AML-193 (cell line): ENCODE measurements at regions not wholly inside any gene's neighbourhood (a gene's known extent, or its start where the extent isn't known, plus 50 kb on each side); places are given as distances from the start of the nearest gene placed in this dataset.

ENCODE experiments used
- DNase-seq, 2 experiments: peaks; one replicate each; lab custom pipeline; 2025; lab: John Stamatoyannopoulos, UW

DNA sequence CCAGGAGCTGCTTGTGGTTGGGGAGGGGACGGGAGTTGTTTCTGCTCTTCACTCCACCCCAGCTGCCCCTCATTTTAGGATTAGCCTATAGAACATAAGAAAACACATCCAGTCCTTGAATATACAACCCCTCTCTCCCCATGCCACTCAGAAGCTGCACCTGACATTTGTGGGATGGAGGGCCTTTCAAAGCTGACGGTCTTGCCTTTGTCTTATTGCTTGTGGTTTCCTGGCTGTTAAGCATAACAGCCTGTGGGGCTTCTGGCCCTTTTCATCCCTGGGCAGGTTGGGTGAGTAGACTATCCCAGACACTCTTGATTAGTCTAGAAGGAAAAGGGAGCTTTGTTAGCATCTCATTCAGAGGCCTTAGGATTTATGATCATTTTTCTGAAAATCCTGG, 407.6 kb upstream of the BOD1L1 start:
- no peak for DNase-seq

DNA sequence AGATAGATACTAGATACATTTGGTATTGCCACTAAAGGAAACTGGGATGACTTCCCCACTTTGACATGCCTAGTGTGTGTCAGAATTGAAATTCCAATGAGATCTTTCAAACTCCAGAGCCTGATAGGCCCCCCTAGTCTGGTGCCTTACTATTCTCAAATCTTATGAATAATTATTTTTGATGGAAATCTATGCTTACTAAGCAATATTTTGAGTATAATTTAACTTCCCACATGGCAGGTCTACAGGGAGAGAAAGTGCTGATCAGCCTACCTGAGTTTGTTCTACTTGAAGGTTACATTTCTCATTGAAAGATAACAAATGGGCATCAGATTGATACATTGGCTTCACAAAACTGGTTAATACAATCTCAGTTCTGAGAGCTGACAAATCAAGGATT, 415.7 kb upstream of the BOD1L1 start:
- DNase-seq = no peak

DNA sequence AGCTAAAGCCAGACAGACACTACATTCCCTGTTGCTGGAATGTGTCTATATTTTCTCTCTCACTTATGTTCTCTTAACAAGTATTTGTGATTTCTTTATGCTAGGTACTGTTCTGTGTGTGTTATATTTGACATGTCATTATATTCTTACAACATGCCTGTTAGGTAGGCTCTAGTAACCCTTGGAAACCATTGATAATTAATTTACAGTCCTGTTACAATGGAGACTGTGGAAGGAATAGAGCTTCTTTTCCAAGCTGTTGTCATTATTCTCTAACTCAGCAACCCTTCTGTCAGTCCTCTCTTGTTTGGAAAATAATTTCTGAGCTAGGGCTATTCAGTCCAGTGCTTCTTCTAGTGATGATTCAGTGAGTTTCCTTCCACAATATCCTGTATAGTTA, 419.1 kb upstream of the BOD1L1 start:
- DNase-seq = no peak

DNA sequence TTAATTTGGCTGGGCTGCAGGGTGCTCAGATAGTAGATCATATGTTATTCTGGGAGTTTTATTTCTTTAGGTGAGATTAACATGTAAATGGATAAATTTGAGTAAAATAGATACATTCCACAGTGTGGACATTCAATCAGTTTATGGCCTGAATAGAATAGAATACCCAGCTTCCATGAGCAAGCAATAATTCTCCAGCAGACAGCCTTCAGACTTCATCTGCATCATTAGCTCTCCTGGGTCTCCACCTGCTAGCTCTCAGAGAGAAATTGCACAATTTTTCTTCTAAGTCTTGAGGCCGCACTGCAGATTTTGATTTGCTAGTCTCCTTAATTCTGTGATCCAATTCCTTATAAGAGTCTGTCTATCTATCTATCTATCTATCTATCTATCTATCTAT, 420.3 kb upstream of the BOD1L1 start:
- DNase-seq = no peak

DNA sequence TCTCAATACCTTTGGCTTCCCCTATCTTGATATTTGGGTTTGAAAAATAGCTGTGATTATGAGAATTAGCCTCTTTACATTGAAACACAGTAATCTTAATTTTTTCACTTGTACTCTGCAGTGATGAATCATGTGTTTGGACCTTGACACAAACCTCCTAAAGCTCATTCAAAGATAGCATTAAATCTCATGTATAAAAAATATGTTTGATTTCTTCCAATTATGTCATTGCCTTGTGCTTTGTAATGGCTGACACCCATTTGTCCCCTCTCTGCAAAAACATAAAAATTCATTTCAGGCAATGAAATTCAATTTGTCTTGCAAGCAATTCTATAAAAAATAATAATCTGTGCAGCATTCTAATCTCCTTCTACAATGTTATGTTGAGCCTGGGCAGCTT, 422.4 kb upstream of the BOD1L1 start:
- DNase-seq = no peak

DNA sequence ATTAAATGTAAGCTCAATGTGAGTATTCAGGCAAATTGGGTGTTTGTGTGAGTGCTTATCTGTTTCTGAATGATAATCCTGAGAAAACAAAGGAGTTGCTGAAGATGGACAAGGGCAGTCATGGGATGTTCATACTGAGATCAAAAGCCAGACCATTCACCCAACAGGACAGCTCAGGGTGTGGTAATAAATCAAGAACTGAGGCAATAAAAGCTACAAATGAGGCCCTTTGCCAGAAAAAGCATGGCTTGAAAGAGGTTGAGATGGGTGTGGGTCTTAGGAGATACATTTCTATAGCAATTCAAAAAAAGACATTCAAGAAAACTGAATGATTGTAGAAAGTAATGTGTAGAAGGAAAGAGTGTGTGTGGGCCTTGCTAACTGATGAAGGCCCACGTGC, 425.8 kb upstream of the BOD1L1 start:
- no peak for DNase-seq

DNA sequence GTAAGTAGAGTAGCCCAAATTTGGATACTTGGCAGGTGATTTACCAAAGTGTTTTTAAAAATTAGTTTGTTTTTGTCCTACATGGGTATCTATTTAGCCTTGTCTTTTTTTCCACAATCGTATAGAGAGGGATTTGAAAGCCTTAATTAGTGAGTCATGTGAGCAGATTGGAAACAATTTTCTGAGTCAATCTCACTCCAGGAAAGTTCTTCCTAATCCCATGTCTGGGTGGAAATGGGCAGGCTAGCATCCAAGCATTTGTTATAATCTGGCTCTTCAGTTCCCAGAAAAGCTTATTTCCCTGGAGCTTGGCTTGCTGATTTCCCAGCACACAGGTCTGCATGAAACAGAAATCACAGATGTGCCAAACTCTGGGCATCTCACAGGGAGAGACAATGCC, 426.9 kb upstream of the BOD1L1 start:
- no peak for DNase-seq

DNA sequence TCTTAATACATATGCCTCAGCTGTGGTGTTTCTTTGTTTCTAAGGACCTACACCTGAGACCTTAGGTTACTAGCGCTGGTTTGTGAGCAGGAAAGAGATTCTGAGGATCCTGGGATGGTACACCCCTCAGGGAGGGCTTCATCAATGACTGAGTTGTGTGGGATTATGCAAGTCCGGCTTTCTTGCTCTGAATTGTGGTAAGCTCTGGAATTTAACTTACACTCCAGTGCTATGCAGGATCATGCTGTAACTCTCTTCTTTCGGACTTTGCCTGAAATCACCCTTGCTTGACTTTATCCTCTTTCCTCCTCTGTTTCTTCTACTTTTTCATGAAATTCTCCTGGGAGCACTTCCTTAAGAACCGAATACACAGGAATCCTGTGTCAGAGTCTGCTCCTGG, 431.5 kb upstream of the BOD1L1 start:
- no peak for DNase-seq

DNA sequence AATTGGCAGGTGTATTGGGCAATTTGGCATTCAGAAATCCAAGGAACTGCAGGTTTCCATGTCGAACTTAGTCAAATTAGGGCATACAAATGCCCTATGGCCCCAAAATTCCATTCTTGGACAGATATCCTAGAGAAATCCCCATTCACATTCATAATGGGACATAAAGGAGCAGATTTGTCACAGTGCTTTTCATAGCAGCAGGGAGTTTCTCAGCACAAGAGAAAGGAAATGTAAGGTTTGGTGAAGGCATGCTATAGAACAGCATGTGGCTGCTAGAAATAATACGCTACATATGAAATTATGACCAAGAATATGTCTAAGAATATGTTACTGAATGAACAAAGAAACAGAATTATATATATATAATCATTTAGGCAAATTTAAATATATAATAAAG, 437.5 kb upstream of the BOD1L1 start:
- DNase-seq = no peak

DNA sequence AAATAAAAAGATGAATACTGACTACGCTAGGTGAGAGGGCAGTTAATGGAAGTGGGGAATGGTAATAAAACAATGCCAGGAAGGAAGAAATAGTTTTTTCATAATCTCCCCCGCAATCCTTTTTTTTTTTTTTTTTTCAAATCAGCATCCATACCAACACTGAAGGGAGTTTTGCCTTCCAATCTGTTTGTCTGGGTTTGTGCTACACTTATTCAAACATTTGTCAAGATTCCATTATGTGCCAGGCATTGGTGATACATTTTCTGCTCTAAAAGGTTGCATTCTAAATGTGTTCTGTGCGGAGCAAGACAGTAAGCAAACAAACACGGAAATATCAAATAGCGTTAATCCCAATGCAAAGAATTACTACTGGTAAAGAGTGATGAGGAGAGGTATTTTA, 437.9 kb upstream of the BOD1L1 start:
- DNase-seq = no peak

DNA sequence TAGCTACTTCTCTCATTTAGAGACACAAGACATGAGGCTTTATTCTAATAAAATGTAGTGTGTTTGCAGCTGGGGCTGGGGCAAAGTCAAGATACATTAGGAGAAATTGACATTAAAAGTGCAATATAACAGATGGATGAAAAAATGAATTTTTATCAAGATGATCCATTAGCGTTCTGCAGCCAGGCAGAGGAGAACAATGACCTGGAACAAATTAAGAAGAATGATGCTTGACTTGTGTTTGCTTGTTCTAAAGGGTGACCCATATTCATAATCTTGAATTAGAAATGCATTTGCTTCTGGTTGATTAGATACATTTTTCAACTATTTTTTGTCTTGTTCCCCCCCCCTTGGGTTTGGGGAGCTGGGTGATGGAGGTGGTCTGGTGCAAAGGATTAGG, 439.5 kb upstream of the BOD1L1 start:
- DNase-seq = no peak

DNA sequence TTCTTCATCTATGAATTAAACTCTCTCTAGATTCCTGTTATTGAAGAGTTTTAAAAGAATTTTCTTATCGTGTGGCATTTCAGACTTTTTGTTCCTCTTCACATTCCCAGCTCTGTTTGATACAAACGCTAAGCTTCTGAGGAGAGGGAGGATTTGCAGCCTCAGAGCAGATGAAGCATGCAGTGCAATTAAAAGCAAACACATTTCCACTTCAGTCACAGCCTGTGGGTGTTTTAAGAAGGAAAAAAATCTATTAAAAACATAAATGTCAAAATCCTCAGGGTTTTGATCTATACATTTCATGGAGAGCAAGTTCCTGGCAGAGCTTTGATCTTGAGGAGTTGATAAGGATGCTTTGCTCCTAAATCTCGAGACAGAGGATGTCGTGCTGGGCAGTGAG, 442.4 kb upstream of the BOD1L1 start:
- DNase-seq = no peak

DNA sequence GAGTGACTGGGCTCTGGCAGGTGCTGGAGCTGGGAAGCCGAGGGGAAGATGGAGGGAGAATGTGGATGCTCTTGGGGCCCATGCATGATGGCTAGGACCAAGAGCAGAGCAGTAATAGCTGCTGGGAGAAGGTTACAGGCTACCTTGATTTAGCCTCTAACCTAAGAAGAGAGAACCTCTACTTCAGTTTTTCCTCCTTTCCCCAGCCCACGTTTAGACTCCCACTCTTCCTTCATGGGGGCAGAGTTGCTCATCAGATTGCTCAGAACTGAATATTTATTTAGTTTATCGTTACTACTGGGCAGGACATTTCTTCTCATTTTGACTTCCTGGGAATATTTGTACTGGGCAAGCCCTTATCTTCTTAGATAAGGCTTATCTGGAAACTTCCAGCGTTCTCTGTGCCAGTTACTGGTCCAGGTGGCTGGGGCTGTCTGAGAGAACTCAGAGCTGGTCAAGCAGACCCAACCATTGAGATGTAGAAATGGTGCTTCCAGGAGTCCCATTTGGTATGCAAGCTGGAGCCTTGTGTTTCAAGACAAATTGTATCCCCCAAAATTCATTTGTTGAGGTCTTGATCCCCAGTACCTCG, 442.9 kb upstream of the BOD1L1 start:
- no peak for DNase-seq

DNA sequence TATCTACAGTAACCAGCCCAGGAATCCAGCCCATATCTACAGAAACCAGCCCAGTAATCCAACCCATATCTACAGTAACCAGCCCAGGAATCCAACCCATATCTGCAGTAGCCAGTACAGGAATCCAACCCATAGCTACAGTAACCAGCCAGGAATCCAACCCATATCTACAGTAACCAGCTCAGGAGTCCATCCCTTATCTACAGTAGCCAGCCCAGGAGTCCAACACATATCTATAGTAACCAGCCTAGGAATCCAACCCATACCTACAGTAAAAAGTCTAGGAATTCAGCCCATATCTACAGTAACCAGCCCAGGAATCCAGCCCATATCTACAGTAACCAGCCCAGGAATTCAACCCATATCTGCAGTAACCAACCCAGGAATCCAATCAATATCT, 445.0 kb upstream of the BOD1L1 start:
- DNase-seq = no peak

DNA sequence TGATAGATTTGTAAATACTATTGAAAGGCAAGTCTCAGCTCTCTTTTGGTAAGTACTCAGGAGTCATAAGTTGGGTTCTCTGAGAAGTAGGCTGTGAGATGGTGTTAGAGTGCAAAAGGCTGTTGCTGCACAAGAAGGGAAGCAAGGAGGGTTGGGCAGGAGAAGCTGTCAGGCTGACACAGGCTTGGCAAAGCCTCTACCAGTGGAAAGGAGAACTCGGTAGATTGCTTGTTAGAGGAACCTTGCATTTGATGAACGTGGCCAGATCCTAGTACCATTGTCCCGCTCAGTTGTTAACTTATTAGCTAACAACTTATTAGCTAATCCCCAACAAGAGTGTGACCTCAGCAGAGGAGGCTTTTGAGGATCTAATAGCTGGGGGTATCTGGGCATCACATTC, 449.3 kb upstream of the BOD1L1 start:
- DNase-seq = no peak

DNA sequence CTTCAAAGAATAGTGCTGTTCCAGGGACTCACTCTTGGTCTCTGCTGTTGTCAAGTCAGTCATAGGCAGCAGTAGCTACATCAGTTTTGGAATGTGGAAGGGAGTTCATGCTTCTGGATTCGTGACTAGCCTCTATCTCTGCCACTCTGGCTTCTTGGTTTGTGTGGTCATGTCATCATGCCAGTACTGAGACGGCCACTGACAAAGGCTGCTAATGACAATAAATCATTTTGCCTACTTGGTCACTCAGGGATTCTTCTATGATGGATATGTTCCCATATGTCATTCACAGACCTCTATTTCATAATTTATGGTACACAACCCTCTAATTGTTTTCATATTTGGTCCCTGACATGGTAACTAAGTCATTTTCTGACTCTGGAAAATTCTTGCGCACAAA, 450.8 kb upstream of the BOD1L1 start:
- DNase-seq = no peak

DNA sequence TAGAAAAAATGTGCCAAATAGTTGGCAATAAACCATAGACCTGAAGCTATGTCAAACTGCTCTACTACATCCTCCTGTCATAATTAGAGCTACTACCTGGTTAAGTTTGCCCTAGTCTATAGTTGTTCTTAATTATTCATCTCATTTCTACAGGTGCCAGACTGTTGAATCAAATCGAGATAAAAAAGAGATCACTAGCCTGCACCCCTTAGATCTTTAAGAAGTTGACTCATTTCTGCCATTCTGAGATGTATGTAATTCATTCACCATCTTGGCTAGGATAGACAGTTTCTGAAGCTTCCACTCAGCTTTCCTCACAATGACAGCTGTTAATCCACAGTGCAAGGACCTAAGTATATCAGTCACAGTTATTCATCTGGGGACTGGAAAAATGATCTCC, 452.1 kb upstream of the BOD1L1 start:
- DNase-seq = no peak

DNA sequence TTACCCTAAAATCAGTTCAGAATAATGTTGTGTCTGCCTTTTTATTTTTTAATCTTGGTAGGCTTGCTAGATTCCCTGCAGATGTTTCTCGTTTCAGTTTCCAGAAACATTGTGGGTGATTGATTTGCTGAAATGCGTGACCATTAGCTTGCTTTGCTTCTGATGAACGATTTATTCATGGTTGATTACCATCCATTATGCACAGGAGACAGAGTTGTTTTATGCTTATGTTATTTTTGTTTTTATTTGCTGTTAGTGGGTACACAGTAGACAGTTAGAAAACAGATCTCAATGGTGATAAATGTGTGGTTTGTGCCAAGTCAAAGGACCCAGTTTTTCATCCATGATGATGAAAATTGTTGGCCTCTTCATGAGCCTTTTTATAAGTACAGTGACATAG, 455.6 kb upstream of the BOD1L1 start:
- no peak for DNase-seq

DNA sequence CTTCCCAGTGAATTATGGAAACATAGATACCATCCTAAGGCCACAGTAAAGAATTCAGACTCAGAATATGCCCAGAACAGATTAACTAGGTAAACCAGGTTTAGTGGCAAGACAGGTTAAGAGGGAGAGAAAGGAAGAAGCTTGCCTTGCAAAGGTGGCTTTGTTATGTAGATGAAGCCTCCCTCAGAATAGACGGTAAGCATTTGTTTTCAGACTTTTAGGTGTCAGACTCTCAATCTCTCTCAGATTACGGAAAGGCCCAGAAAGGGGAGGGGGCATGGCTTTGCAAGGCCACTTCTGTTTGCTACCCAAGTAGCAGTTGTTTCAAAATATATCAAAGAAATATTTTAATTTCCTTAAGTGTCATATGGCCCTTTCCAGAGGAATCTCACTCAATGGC, 457.1 kb upstream of the BOD1L1 start:
- no peak for DNase-seq

DNA sequence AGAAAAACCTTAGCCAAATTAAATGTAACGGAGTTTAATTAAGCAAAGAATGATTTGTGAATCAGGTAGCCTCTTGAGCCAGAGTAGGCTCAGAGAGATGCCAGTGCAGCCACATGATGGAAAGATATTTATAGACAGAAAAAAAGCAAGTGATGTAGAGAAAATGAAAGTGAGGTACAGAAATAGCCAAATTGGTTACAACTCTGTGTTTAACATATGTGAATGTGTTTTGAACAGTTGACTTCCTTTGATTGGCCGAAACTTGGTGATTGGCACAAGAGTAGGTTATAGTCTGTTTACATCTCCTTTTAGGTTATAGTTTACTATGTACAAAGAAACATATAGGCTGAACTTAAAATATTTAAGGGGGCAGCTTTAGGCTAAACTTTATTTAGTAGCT, 459.9 kb upstream of the BOD1L1 start:
- no peak for DNase-seq

DNA sequence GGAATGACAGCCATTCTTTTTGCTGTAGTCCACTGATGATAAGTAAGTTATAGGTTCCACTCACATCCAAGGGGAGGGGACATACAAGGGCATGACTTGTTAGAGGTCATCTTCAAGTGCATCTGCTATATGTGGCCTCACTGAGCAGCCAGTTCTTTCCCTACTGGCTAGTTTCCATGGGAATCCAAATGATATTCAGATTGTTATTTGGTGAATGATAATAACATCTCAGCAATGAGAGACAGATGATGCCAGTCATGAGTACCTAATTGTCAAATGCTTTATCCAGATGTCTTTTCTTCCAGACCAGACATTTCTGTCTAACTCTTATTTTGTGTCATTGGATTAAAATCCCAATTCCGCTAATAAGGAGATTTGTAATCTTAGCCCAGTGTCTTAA, 460.4 kb upstream of the BOD1L1 start:
- no peak for DNase-seq

DNA sequence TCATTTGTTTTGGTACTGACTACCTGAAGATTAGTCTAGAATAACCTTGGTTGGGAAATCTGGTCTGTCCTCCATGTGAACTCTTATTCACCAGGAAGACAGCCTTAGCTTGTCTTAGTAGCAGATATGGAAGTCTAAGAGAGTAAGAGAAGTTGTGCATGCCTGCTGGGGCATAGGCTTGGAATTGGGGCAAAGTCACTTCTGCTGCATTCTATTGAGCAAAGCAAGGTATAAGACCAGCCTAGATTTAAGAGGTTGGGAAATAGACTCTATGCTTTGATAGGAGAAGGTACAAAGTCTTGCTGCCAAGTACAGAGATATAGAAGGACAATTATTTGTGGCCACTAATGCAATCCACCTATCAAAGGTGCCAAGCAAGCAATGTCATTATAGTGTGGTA, 464.0 kb upstream of the BOD1L1 start:
- DNase-seq = no peak

DNA sequence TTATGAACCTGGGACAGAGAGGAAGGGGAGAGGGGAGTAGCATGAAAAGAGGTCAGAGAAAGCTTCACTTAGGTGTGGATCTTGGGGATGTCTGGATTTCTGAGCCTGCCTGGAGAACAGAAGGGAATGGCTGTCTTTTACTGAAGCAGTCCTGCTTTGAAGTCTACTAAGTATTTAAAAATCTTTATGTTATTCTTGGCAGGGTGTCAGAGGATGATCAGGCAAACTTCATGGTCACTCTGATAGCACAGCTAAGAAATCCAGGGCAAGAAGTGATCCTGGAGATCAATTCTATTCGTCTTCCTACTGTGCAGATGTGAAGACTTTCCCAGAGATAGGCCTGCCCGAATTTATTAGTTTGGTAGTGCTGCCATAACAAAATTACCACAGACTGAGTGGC, 464.4 kb upstream of the BOD1L1 start:
- DNase-seq = no peak

DNA sequence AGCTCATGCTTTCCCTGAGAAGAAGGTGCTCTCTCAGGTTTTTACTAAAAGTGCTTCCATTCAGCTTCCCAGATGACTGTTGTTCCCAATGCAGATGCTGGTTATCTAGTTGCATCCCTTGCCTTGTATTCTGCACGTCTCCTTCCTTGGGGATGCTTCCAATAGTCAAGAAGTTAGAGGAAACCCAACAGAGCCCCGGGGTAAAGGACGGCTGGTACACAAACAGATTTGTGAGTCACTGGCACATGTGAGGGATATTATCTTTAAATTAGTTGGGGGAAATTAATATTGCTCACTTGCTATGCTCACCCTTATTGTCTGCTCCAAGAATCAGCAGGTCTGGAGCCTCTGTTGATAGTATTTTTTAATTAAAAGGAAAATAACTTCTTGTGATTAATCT, 465.2 kb upstream of the BOD1L1 start:
- no peak for DNase-seq

DNA sequence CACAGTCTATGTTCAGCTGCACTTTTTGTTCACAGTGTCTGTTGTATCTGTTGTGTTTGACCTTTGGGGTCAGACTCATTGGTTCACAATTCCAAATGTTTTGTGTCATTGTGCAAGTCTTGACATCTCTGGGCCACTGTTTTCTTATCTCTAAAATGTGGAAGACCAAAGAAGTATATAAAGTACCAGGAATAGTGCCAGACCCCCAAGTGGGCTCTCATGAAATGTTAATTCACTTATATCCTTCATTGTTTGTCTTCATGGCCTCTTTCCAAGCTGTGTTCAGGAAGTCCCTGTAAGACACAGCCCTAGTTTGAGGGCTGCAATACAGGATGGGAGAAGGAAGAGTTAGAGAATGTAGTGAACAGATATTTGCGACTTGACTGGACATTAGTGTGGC, 468.3 kb upstream of the BOD1L1 start:
- DNase-seq = no peak
